Lung (tissue), 11 donors: ENCODE measurements at regions not wholly inside any gene's neighbourhood (a gene's known extent, or its start where the extent isn't known, plus 50 kb on each side); places are given as distances from the start of the nearest gene placed in this dataset.

Source experiments
- ATAC-seq: fragments of 200-7000 bp; cut with Tn5 transposase; one replicate; pipeline ENCODE4 v1.9.1; 2020; ENCODE audit warnings: moderate number of reproducible peaks; ENCODE audit not compliant: insufficient read depth, low FRiP score
- DNase-seq, 3 donors: peaks; one replicate each; pipeline ENCODE4 v3.0.0-alpha.2; 2013 to 2017
- H3K27ac ChIP-seq, 2 donors: one replicate each; pipeline ENCODE4 v1.5.1; 2013; ENCODE audit warnings: mild to moderate bottlenecking in 2 of 2, moderate library complexity in 2 of 2, control low read depth in 1 of 2, inconsistent platforms in 1 of 2, low read depth in 1 of 2, low read length in 1 of 2
- H3K27me3 ChIP-seq, 3 donors: one replicate each; pipeline ENCODE4 v1.5.1; 2013; ENCODE audit warnings: low read length in 2 of 3; ENCODE audit not compliant: control insufficient read depth in 3 of 3, insufficient read depth in 3 of 3
- H3K36me3 ChIP-seq, 4 donors: one replicate each; pipeline ENCODE4 v1.5.1; 2013; ENCODE audit warnings: low read length in 4 of 4, mild to moderate bottlenecking in 1 of 4, moderate library complexity in 1 of 4; ENCODE audit not compliant: control insufficient read depth in 4 of 4, insufficient read depth in 4 of 4
- H3K4me1 ChIP-seq, 5 donors: one replicate each; pipeline ENCODE4 v1.5.1; 2013; ENCODE audit warnings: low read length in 5 of 5, mild to moderate bottlenecking in 2 of 5, moderate library complexity in 1 of 5; ENCODE audit not compliant: control insufficient read depth in 5 of 5, insufficient read depth in 5 of 5
- H3K4me3 ChIP-seq: one replicate; pipeline ENCODE4 v1.5.1; 2013; ENCODE audit warnings: mild to moderate bottlenecking, control low read depth, moderate library complexity
- H3K9ac ChIP-seq, 2 donors: one replicate each; pipeline ENCODE4 v1.5.1; 2013; ENCODE audit warnings: low read length in 2 of 2, control low read depth in 1 of 2; ENCODE audit not compliant: insufficient read depth in 1 of 2
- H3K9me3 ChIP-seq, 4 donors: one replicate each; pipeline ENCODE4 v1.5.1; 2013; ENCODE audit warnings: low read length in 3 of 4, mild to moderate bottlenecking in 1 of 4, moderate library complexity in 1 of 4; ENCODE audit not compliant: control insufficient read depth in 4 of 4, insufficient read depth in 3 of 4
- WGBS, 2 donors: extraction: QIAGEN DNeasy Blood & Tissue Kit; methylation state at CpG; one replicate each; pipeline ENCODE4 v1.1.7; 2013; 5-methylcytosine and 5-hydroxymethylcytosine counted together
- TF ChIP-seq, protein P1 (sequence below): IDR thresholded peaks from 2 replicates; pipeline ENCODE4 v1.5.1; 2012; ENCODE audit warnings: mild to moderate bottlenecking; ENCODE audit errors: control extremely low read depth, extremely low read depth
- donor health status: control.
- donor health status: control.
- donor health status: Bipolar disorder and iron deficiency.
- donor health status: healthy.
- donor health status: DM: yes; HTN: yes; CAD: no.

DNA sequence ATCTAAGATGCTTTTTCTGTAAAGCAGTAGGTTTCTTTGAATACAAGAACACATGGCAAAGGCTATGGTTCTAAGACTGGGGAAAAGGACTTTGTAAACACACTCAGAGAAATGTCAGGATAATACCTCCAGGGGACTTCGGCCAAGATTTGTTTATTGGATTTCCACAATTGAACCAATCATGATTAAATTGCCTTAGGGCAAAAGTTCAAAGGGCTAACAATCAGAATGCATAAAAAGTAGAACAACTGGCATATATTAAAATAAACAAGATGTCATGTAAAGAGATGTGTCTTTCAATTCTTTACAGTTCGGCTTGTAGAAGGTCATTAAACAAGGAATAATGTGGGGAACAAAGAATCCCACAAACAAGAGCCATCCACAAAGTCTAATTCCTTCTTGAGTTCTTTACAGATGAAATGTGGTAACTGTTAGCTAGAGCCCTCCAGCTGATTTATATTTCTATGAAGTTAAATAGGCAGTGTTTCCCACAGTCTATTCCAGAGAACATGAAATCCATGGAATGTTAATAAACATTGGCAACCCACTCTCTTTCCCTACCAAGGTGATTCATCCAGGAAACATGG lies 565.5 kb downstream of the ZNF608 start:
- WGBS, 2 donors = 61 to 65% methylated on average over 2 of the region's 2 CpGs

DNA sequence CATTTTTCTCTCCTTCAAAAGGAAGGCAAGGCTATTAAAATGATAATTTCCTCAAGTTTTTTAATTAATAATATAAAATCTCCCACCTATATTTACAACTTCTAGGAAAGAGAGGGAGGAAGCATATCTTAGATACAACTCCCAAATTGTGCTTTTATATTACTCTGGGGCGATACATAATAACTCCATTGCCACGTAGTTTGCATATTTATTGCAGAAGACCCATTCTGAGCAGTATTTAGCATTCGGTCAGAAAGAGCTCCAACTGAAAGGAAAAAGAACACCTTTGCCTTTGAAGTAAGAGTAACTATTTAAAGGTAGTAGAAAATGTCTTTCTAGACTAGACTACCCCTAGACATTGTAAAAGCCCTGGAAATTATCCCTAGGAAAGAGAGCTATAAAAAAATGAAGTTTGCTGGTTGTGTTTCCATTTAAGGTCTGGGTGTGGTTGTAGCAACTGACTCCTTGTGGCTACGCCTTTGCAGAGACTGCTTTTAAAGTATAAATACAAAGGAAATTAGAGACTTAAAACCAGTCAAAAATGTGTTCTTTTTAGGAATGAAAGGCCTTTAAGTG lies 566.1 kb downstream of the ZNF608 start:
- ATAC-seq = no peak
- H3K4me1 ChIP-seq = peaks cover 0 to 13% (median 0%) of the 10 kb centered on the region in 5 donors
- DNase-seq = no peak
- H3K36me3 ChIP-seq = no peaks in the 10 kb centered on the region
- peaks cover 0 to 5% (median 0%) of the 10 kb centered on the region in 4 donors for H3K9me3 ChIP-seq
- H3K9ac ChIP-seq = no peak overlapping the region
- H3K27ac ChIP-seq = no peak overlapping the region
- TF ChIP-seq, protein P1, sequence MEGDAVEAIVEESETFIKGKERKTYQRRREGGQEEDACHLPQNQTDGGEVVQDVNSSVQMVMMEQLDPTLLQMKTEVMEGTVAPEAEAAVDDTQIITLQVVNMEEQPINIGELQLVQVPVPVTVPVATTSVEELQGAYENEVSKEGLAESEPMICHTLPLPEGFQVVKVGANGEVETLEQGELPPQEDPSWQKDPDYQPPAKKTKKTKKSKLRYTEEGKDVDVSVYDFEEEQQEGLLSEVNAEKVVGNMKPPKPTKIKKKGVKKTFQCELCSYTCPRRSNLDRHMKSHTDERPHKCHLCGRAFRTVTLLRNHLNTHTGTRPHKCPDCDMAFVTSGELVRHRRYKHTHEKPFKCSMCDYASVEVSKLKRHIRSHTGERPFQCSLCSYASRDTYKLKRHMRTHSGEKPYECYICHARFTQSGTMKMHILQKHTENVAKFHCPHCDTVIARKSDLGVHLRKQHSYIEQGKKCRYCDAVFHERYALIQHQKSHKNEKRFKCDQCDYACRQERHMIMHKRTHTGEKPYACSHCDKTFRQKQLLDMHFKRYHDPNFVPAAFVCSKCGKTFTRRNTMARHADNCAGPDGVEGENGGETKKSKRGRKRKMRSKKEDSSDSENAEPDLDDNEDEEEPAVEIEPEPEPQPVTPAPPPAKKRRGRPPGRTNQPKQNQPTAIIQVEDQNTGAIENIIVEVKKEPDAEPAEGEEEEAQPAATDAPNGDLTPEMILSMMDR = no peak
- WGBS, 2 donors = 79 to 94% methylated on average over 4 of the region's 4 CpGs
- no peaks in the 10 kb centered on the region for H3K27me3 ChIP-seq
- no peak overlapping the region for H3K4me3 ChIP-seq

More for the DNA sequence above, 565.5 kb downstream of the ZNF608 start:
- no peak overlapping the region for H3K27ac ChIP-seq
- H3K9ac ChIP-seq = no peak overlapping the region
- no peaks in the 10 kb centered on the region for H3K36me3 ChIP-seq
- DNase-seq (peak in 1 of 3 donors; percentile 25), ATAC-seq (no peak)
- H3K27me3 ChIP-seq = no peaks in the 10 kb centered on the region
- H3K4me1 ChIP-seq = peaks cover 0 to 13% (median 0%) of the 10 kb centered on the region in 5 donors
- peaks cover 0 to 5% (median 0%) of the 10 kb centered on the region in 4 donors for H3K9me3 ChIP-seq
- no peak overlapping the region for H3K4me3 ChIP-seq
- TF ChIP-seq, protein P1 = no peak

DNA sequence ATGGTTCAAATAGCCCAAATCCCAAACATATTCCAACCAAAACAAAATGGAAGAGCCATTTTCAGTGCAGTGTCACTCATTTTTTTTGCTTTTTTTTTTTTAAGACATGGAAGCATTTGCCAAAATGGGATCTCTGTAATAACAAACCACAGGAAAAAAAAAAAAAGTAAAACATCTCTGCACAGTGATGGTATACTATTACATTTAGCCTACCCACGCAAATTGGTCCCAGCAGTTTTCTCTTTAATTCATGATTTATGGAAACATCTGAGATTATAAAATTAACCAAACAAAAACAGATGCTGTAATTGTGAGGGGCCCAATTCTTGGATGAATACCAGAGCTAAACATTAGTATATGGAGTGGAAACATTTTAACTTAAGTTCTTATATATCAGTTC lies 566.6 kb downstream of the ZNF608 start:
- TF ChIP-seq, protein P1 = no peak
- Histone ChIP-seq H3K27me3 (no peaks in the 10 kb centered on the region), H3K9me3 (peaks cover 0 to 5% (median 0%) of the 10 kb centered on the region in 4 donors), H3K27ac (no peak overlapping the region), H3K4me3 (no peak overlapping the region), H3K4me1 (peaks cover 0 to 13% (median 0%) of the 10 kb centered on the region in 5 donors), H3K36me3 (no peaks in the 10 kb centered on the region), H3K9ac (no peak overlapping the region)
- WGBS, 2 donors = 39 to 46% methylated on average over 1 of the region's 1 CpG
- ATAC-seq = no peak
- peak in 1 of 3 donors; percentile 29 for DNase-seq
